ENCODE measurements at regions not wholly inside any gene's neighbourhood (a gene's known extent, or its start where the extent isn't known, plus 50 kb on each side); places are given as distances from the start of the nearest gene placed in this dataset.
A peak's percentile ranks its signal among the peaks of the same experiment; 100 is the strongest.

- no peak for FAIRE-seq
- BruUV-seq (replicated peaks), result no TSS peak
- POLR2A ChIA-PET, result no interaction called here
- H3K4me1 ChIP-seq (ENCODE audit: insufficient read depth, low read length), result peaks cover 10% of the 10 kb centered on the region; the same call in 1 of the 2 replicates
- no peaks in the 10 kb centered on the region for H3K9me3 ChIP-seq (ENCODE audit: low read length)
- CTCF ChIA-PET (ENCODE audit: low intra/inter-chr PET ratio, low total read pairs), result no interaction called here
- no peak for ATAC-seq
- no peak overlapping the region for H3K9ac ChIP-seq (ENCODE audit: insufficient read depth, low read depth, low read length)
- intact Hi-C loops (cut with micrococcal nuclease; ENCODE audit: unreplicated experiment) (no loop called here), in situ Hi-C loops (cut with HindIII; ENCODE audit: extremely low pct_ligation_motif_present, low pct_unique_long_range_greater_than_20kb) (no loop called here)
- DNase-seq (ENCODE audit: low spot score), result no peak
- H2AFZ ChIP-seq (ENCODE audit: low read length), result no peak overlapping the region
- H3K4me2 ChIP-seq (ENCODE audit: low read depth, low read length), result no peak overlapping the region
- H3K79me2 ChIP-seq (ENCODE audit: insufficient read depth, low read length), result no peaks in the 10 kb centered on the region
- H3K4me3 ChIP-seq (replicated peaks in 1 of 3; ENCODE audit: insufficient read depth in 1 of 3, low read depth in 2 of 3, low read length in 3 of 3), result no peak overlapping the region
- H3K36me3 ChIP-seq (replicated peaks in 1 of 2; ENCODE audit: control insufficient read depth in 1 of 2, insufficient read depth in 2 of 2, low read length in 2 of 2), result no peaks in the 10 kb centered on the region
- H3K27me3 ChIP-seq (ENCODE audit: control insufficient read depth in 1 of 2, insufficient read depth in 2 of 2, low read length in 2 of 2), result no peaks in the 10 kb centered on the region
- no peak for TF ChIP-seq ZC3H13 (CRISPR knock-in tag; IDR thresholded peaks at IDR 0.05)
- TF ChIP-seq TAF1 (CRISPR knock-in tag; IDR thresholded peaks at IDR 0.05), result no peak
- no peak for TF ChIP-seq ZBTB7A (CRISPR knock-in tag; IDR thresholded peaks at IDR 0.05)
- no peak for TF ChIP-seq GABPA (IDR thresholded peaks at IDR 0.05; ENCODE audit: low read depth, low read length)
- no peak for TF ChIP-seq GABPA (CRISPR knock-in tag; IDR thresholded peaks at IDR 0.05; ENCODE audit: low read depth)
- no peaks in the 10 kb centered on the region for H4K20me1 ChIP-seq (ENCODE audit: insufficient read depth, low read length)
- H3K27ac ChIP-seq (ENCODE audit: extremely low read length, insufficient read depth, low read length), result no peak overlapping the region
These were observed 572.3 kb downstream of the IRS1 start for GRCh38 chr2:226227341-226227740.

- intact Hi-C loops (cut with micrococcal nuclease; ENCODE audit: unreplicated experiment), result no loop called here
- in situ Hi-C loops (cut with HindIII; ENCODE audit: extremely low pct_ligation_motif_present, low pct_unique_long_range_greater_than_20kb), result no loop called here
- BruUV-seq (replicated peaks), result no TSS peak
- H3K9ac ChIP-seq (ENCODE audit: insufficient read depth, low read depth, low read length), result no peak overlapping the region
- ChIA-PET POLR2A (no interaction called here), CTCF (ENCODE audit: low intra/inter-chr PET ratio, low total read pairs) (no interaction called here)
- no peaks in the 10 kb centered on the region for H3K79me2 ChIP-seq (ENCODE audit: insufficient read depth, low read length)
- peaks cover 10% of the 10 kb centered on the region; the same call in 1 of the 2 replicates for H3K4me1 ChIP-seq (ENCODE audit: insufficient read depth, low read length)
- no peak overlapping the region for H3K4me3 ChIP-seq (replicated peaks in 1 of 3; ENCODE audit: insufficient read depth in 1 of 3, low read depth in 2 of 3, low read length in 3 of 3)
- no peak for FAIRE-seq
- no peak overlapping the region for H2AFZ ChIP-seq (ENCODE audit: low read length)
- no peaks in the 10 kb centered on the region for H4K20me1 ChIP-seq (ENCODE audit: insufficient read depth, low read length)
- no peaks in the 10 kb centered on the region for H3K9me3 ChIP-seq (ENCODE audit: low read length)
- no peaks in the 10 kb centered on the region for H3K36me3 ChIP-seq (replicated peaks in 1 of 2; ENCODE audit: control insufficient read depth in 1 of 2, insufficient read depth in 2 of 2, low read length in 2 of 2)
- TF ChIP-seq MAFG (CRISPR knock-in tag; IDR thresholded peaks at IDR 0.05) (no peak), PCBP1 (IDR thresholded peaks at IDR 0.05; ENCODE audit: borderline replicate concordance, low read depth, low read length) (no peak), ZNF703 (CRISPR knock-in tag; IDR thresholded peaks at IDR 0.05; ENCODE audit: borderline replicate concordance) (no peak), IRF9 (CRISPR knock-in tag; IDR thresholded peaks at IDR 0.05; ENCODE audit: borderline replicate concordance) (no peak), ZC3H13 (CRISPR knock-in tag; IDR thresholded peaks at IDR 0.05) (no peak), HOXD1 (CRISPR knock-in tag; IDR thresholded peaks at IDR 0.05) (no peak), ZMYM2 (CRISPR knock-in tag; IDR thresholded peaks at IDR 0.05) (no peak), HNRNPK (IDR thresholded peaks at IDR 0.05; ENCODE audit: low read depth, low read length, poor library complexity, severe bottlenecking) (no peak), DRAP1 (CRISPR knock-in tag; IDR thresholded peaks at IDR 0.05) (no peak), ZNF776 (CRISPR knock-in tag; IDR thresholded peaks at IDR 0.05) (no peak), MAFK (conservative IDR thresholded peaks at IDR 0.05 in 1 of 2, IDR thresholded peaks at IDR 0.05 in 1 of 2; ENCODE audit: low read length in 2 of 2) (peak; percentile 91 to 99), BRCA1 (CRISPR knock-in tag; IDR thresholded peaks at IDR 0.05) (no peak), MAFF (IDR thresholded peaks at IDR 0.05; ENCODE audit: low read depth, low read length) (peak; percentile 95), TRIM22 (IDR thresholded peaks at IDR 0.05) (no peak), NR2F1 (CRISPR knock-in tag; IDR thresholded peaks at IDR 0.05) (no peak), ZNF143 (CRISPR knock-in tag; IDR thresholded peaks at IDR 0.05) (no peak)
- no peak for DNase-seq (ENCODE audit: low spot score)
- no peak overlapping the region for H3K4me2 ChIP-seq (ENCODE audit: low read depth, low read length)
- no peak for ATAC-seq
- 63% methylated on average over 2 of the region's 2 CpGs for WGBS (ENCODE audit: low lambda C conversion rate)
- H3K27ac ChIP-seq (ENCODE audit: extremely low read length, insufficient read depth, low read length), result no peak overlapping the region
- H3K27me3 ChIP-seq (ENCODE audit: control insufficient read depth in 1 of 2, insufficient read depth in 2 of 2, low read length in 2 of 2), result no peaks in the 10 kb centered on the region
These were observed 575.9 kb downstream of the IRS1 start for GRCh38 chr2:226223704-226224103.
